Gastroesophageal sphincter (tissue), 4 donors: ENCODE measurements at regions not wholly inside any gene's neighbourhood (a gene's known extent, or its start where the extent isn't known, plus 50 kb on each side); places are given as distances from the start of the nearest gene placed in this dataset.

Experiments used
- ATAC-seq: fragments of 150-250 bp; one replicate; pipeline ENCODE4 v1.9.1; 2016; ENCODE audit warnings: mild to moderate bottlenecking, moderate library complexity
- H3K27ac ChIP-seq, 4 donors: fragments of 200-600 bp; sonication (generic) in 3 of 4; 1 replicate in 3 of 4; 2 replicates in 1 of 4; pipeline ENCODE4 v1.5.1; 2016 to 2019
- H3K27me3 ChIP-seq: fragments of 200-600 bp; sonication (generic); one replicate; pipeline ENCODE4 v1.5.1; 2019
- H3K36me3 ChIP-seq, 2 donors: fragments of 200-600 bp; sonication (generic); one replicate each; pipeline ENCODE4 v1.5.1; 2019; ENCODE audit warnings: control low read depth in 1 of 2
- H3K4me1 ChIP-seq, 3 donors: fragments of 200-600 bp; sonication (generic); 1 replicate in 2 of 3; 2 replicates in 1 of 3; pipeline ENCODE4 v1.5.1; 2016 to 2019; ENCODE audit warnings: control low read depth in 2 of 3
- H3K4me3 ChIP-seq, 2 donors: fragments of 200-600 bp; sonication (generic); one replicate each; pipeline ENCODE4 v1.5.1; 2019; ENCODE audit warnings: mild to moderate bottlenecking in 1 of 2, moderate library complexity in 1 of 2
- H3K9me3 ChIP-seq, 3 donors: fragments of 200-600 bp; sonication (generic); one replicate each; pipeline ENCODE4 v1.5.1; 2017 to 2019; ENCODE audit warnings: control low read depth in 2 of 3
- EP300 ChIP-seq: sonication (generic); formaldehyde crosslinking; IDR thresholded peaks from one replicate; pipeline ENCODE4 v1.6.1; 2017; ENCODE audit warnings: antibody characterized with exemption, mild to moderate bottlenecking
- POLR2A ChIP-seq, 2 donors: fragments of 450-650 bp; IDR thresholded peaks; one replicate each; pipeline ENCODE4 v1.6.1; 2017; ENCODE audit warnings: antibody characterized with exemption in 2 of 2, mild to moderate bottlenecking in 2 of 2, moderate library complexity in 1 of 2
- POLR2AphosphoS5 ChIP-seq: sonication (generic); formaldehyde crosslinking; IDR thresholded peaks from one replicate; pipeline ENCODE4 v1.6.1; 2017; ENCODE audit warnings: antibody characterized with exemption
- WGBS, 2 donors: methylation state at CpG; one replicate each; pipeline ENCODE4 v1.1.5; 2018; ENCODE audit warnings: low coverage in 1 of 2; 5-methylcytosine and 5-hydroxymethylcytosine counted together
- TF ChIP-seq, protein P1 (sequence below), 4 experiments: fragments of 200-600 bp in 2 of 4; fragments of 450-650 bp in 2 of 4; sonication (generic) in 1 of 4; IDR thresholded peaks; one replicate each; pipeline ENCODE4 v1.5.1; 2017 to 2019; ENCODE audit warnings: antibody characterized with exemption in 4 of 4, mild to moderate bottlenecking in 2 of 4, moderate library complexity in 2 of 4

GRCh38 chr21:22885079-22885478 is 1886.9 kb downstream of the NCAM2 start:
- no peak for TF ChIP-seq POLR2AphosphoS5
- TF ChIP-seq, protein P1, sequence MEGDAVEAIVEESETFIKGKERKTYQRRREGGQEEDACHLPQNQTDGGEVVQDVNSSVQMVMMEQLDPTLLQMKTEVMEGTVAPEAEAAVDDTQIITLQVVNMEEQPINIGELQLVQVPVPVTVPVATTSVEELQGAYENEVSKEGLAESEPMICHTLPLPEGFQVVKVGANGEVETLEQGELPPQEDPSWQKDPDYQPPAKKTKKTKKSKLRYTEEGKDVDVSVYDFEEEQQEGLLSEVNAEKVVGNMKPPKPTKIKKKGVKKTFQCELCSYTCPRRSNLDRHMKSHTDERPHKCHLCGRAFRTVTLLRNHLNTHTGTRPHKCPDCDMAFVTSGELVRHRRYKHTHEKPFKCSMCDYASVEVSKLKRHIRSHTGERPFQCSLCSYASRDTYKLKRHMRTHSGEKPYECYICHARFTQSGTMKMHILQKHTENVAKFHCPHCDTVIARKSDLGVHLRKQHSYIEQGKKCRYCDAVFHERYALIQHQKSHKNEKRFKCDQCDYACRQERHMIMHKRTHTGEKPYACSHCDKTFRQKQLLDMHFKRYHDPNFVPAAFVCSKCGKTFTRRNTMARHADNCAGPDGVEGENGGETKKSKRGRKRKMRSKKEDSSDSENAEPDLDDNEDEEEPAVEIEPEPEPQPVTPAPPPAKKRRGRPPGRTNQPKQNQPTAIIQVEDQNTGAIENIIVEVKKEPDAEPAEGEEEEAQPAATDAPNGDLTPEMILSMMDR (IDR thresholded peaks at IDR 0.05), result no peak
- 82 to 90% methylated on average over 4 of the region's 4 CpGs for WGBS, 2 donors
- H3K27ac ChIP-seq, result no peak overlapping the region
- H3K36me3 ChIP-seq, result no peaks in the 10 kb centered on the region
- no peaks in the 10 kb centered on the region for H3K27me3 ChIP-seq
- H3K4me1 ChIP-seq, result no peaks in the 10 kb centered on the region
- H3K4me3 ChIP-seq, result no peak overlapping the region
- no peak for ATAC-seq
- H3K9me3 ChIP-seq, result no peaks in the 10 kb centered on the region

GRCh38 chr21:22885614-22886013 is 1887.4 kb downstream of the NCAM2 start:
- no peaks in the 10 kb centered on the region for H3K36me3 ChIP-seq
- no peak overlapping the region for H3K27ac ChIP-seq
- no peaks in the 10 kb centered on the region for H3K4me1 ChIP-seq
- ATAC-seq, result no peak
- H3K27me3 ChIP-seq, result no peaks in the 10 kb centered on the region
- no peak overlapping the region for H3K4me3 ChIP-seq
- TF ChIP-seq POLR2A (IDR thresholded peaks at IDR 0.05) (no peak), EP300 (no peak), POLR2AphosphoS5 (no peak)
- TF ChIP-seq, protein P1 (IDR thresholded peaks at IDR 0.05), result no peak
- H3K9me3 ChIP-seq, result no peaks in the 10 kb centered on the region

DNA sequence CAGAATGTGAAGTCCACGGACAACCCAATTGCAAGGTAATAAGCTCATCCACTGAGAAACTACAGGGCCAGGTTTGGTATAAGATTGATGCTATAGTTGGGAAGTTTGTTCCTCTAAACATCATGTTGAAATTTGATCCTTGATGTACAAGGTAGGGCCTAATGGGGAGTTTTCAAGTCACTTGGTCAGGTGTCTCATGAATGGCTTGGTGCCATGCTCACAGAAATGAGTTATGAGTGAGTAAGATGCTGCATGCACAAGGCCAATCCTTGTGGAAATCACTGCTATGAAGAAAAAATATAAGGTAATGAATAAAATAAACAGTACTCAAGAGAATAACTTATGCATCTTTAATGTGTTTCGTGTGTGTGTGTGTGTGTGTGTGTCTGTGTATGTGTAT is 1891.2 kb downstream of the NCAM2 start:
- no peaks in the 10 kb centered on the region for H3K4me1 ChIP-seq
- no peak overlapping the region for H3K4me3 ChIP-seq
- no peak overlapping the region for H3K27ac ChIP-seq
- H3K27me3 ChIP-seq, result no peaks in the 10 kb centered on the region
- H3K9me3 ChIP-seq, result no peaks in the 10 kb centered on the region
- H3K36me3 ChIP-seq, result no peaks in the 10 kb centered on the region
- ATAC-seq, result no peak
- TF ChIP-seq EP300 (no peak), POLR2AphosphoS5 (no peak), POLR2A (IDR thresholded peaks at IDR 0.05) (no peak)
- TF ChIP-seq, protein P1 (IDR thresholded peaks at IDR 0.05), result no peak
- 53 to 63% methylated on average over 2 of the region's 2 CpGs for WGBS, 2 donors

GRCh38 chr21:22890656-22891055 is 1892.4 kb downstream of the NCAM2 start:
- no peak overlapping the region for H3K27ac ChIP-seq
- H3K27me3 ChIP-seq, result no peaks in the 10 kb centered on the region
- TF ChIP-seq POLR2AphosphoS5, result no peak
- TF ChIP-seq EP300, result no peak
- no peak for TF ChIP-seq POLR2A (IDR thresholded peaks at IDR 0.05)
- TF ChIP-seq, protein P1 (IDR thresholded peaks at IDR 0.05), result no peak
- ATAC-seq, result no peak
- no peaks in the 10 kb centered on the region for H3K36me3 ChIP-seq
- no peaks in the 10 kb centered on the region for H3K4me1 ChIP-seq
- H3K9me3 ChIP-seq, result no peaks in the 10 kb centered on the region
- H3K4me3 ChIP-seq, result no peak overlapping the region
- 93% methylated on average over 2 of the region's 2 CpGs for WGBS, 2 donors

GRCh38 chr21:22892028-22892427 is 1893.8 kb downstream of the NCAM2 start:
- no peaks in the 10 kb centered on the region for H3K36me3 ChIP-seq
- WGBS, 2 donors, result 46 to 78% methylated on average over 1 to 2 of the region's 2 CpGs
- no peak overlapping the region for H3K27ac ChIP-seq
- H3K4me1 ChIP-seq, result no peaks in the 10 kb centered on the region
- H3K4me3 ChIP-seq, result no peak overlapping the region
- H3K9me3 ChIP-seq, result no peaks in the 10 kb centered on the region
- TF ChIP-seq, protein P1 (IDR thresholded peaks at IDR 0.05), result no peak
- TF ChIP-seq POLR2AphosphoS5, result no peak
- TF ChIP-seq POLR2A (IDR thresholded peaks at IDR 0.05), result no peak
- no peak for TF ChIP-seq EP300
- no peak for ATAC-seq
- H3K27me3 ChIP-seq, result no peaks in the 10 kb centered on the region
